DMS79 (cell line): ENCODE measurements at regions not wholly inside any gene's neighbourhood (a gene's known extent, or its start where the extent isn't known, plus 50 kb on each side); places are given as distances from the start of the nearest gene placed in this dataset.

Experiments
- DNase-seq: peaks from one replicate; lab custom pipeline; 2025; lab: John Stamatoyannopoulos, UW

DNA sequence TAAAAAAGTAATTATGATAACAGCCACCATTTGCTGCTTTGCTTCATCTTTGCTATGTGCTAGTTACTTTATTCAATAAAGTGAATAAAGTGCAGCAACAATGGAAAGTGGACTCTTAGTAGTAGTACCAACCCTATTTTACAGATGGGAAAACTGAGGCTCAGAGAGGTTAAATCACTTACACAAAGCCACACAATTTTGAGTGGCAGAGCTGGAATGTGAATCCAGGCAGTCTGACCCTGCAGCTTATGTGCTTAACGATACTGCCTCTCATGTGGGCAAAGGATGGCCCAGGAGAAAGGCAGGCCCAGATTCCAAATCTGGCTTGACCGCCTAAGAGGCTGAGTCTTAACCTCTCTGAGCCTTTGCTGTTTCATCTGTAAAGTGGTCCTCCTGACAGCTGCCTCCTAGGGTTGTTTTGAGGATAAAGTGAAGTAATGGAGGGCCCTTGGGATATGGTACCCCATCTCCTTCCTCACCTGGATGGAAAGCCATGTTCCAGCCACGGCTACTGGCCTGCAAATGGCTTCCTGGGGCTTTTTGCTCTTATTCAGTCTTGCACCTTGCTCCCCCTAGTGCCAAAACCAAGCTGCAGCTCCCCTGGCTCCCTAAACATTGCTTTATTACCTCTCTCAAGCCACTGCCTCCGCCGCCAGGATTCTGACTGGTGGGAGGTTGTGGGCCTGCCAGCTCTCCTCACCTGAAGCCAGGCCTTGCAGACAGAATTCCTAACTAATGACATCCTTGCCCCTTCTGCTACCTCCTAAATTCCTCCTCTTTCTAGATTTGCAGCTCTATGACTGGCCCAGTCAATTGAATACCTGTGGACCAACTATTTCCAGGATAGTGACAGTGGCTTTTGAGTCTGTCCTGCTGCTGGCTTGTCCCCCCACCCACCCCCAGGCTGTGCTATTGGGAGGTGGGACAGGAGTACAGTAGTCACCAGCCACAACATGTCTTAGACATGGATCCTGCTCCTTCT lies 283.3 kb upstream of the PWP1 start:
- no peak for DNase-seq

- DNase-seq = no peak
Measured at GRCh38 chr12:107404981-107405380, 280.6 kb upstream of the PWP1 start.

GRCh38 chr12:107405436-107405835 lies 280.2 kb upstream of the PWP1 start:
- DNase-seq = no peak

DNA sequence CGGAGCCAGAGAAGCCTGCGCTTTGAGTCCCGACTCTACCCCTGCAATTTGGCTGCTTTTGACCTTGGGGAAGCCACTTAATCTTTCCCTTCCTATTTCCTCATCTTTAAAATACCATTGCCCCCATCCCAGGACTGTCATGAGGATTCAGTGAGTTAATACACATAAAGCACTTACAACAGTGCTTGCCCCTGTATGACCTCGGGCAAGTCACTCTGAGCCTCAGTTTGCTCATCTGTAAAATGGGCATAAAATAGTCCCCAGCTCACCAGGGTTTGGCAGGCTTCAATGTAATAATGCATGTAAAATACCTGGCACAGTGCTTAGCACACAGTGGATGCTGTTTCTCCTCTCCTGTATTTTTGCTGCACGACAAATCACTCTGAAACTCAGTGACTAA lies 278.7 kb upstream of the PWP1 start:
- DNase-seq = no peak

DNA sequence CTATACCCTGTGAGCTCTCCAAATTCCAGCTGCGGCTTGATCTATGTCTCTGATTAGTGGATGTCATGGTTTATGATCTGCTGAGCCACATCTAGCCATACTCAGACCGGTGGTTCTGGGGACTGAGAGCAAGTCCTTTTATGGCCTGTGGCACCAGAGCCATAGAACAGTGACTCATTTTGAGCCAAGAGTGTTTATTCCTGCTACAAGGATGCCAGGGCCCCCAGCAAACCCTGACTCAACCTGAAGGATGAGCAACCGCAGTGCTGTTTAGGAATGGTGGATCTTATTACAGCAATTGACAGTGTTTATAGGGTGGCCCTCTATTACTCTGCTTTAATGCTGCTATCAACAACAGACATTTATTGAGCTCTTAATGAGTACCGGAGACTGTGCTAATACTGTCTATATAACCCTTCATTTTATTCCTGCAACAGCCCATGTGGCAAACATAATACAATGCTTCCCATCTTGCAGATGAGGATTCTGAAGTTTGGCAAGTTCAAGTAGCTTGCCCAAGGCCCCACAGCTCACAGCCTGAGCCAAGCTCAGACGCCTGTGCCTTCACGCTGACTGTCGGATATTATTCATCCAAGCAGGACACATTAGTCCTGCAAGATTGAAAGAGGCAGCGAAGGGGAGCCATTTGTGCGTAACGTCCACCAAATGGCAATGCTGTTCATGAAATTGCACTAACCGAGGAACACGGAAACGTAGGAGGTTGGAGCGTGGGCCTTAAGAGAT lies 273.6 kb upstream of the PWP1 start:
- no peak for DNase-seq

GRCh38 chr12:107415071-107415470 lies 270.5 kb upstream of the PWP1 start:
- no peak for DNase-seq

GRCh38 chr12:107415834-107416233 lies 269.8 kb upstream of the PWP1 start:
- no peak for DNase-seq

- no peak for DNase-seq
Measured at GRCh38 chr12:107417004-107417403, 268.6 kb upstream of the PWP1 start.

DNA sequence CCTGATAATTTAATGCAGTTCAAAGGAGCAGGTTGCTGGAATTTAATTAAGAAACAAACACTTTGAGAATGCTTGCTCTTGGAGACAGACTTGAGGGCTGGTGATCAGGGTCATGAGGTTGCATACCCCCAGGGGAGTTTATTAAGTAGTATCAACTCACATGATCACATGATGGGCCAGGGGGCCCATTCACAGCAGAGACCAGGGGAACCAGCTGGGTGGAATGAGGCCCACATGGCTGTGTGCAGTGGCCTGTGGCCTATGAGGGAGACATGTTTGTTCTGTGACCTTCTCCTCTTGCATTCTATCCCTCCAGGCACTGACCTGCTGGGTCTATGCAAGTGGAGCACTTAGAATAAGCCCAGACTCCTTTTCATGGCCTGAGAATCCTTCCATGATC lies 266.6 kb upstream of the PWP1 start:
- DNase-seq = no peak

DNA sequence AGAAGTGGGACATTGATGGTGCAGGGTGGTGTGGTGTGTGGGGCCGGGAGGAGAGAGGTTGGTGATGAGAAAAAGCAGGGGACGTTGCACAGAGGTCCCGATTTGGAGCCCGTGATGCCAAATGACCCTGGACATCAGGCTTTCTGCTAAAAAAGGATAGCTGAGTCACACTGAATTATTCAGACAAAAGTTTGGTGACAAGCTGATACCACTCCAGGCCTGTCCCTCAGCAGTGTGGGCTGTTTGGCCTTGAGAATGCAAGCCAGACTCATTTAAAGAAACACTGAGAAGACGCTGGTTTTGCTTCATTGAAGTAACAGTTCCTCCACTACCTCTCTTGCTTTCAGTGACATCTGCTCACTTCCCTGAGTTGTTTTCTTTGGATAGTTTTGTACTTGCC lies 262.1 kb upstream of the PWP1 start:
- DNase-seq = no peak

- DNase-seq = peak; percentile 74
Measured at GRCh38 chr12:107429006-107429705, 256.4 kb upstream of the PWP1 start.

- no peak for DNase-seq
Measured at GRCh38 chr12:107431942-107432341, 253.7 kb upstream of the PWP1 start.

DNA sequence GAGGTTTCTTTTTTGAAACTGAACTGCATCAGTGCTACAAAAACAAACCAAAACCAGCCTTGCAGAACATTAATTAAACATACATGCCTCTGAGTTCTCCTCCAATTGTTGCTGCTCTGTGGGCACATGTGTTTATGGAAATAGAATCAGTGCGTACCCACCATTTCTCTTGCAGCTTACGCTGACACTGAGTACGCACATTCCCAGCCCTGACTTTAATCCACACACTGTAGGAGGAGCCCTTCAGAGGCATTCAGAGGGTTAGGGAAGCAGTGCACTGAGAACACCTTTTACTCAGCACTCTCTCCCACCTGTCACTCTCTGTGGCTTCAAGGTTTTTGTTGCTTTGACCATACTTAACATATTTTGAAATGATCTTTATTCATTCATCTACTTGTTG lies 250.5 kb upstream of the PWP1 start:
- DNase-seq = no peak

DNA sequence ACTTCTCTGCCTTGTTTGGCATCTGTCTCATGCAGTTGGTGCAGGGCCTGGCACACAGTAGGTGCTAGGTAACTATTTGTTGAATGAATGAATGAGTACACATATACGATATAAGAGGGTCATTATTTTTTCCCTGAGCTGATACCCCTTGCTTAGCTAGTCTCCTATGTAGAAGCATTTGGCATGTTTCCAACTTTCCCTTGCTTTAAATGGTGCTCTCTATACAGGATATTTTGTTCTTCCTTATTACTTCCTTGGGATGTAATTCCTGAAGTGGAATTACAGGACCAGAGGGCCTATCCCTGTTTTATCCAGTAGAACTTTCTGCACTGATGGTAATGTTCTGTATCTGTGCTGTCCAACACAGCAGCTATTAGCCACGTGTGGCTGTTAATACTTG lies 250.1 kb upstream of the PWP1 start:
- no peak for DNase-seq

GRCh38 chr12:107436376-107436775 lies 249.2 kb upstream of the PWP1 start:
- no peak for DNase-seq

DNA sequence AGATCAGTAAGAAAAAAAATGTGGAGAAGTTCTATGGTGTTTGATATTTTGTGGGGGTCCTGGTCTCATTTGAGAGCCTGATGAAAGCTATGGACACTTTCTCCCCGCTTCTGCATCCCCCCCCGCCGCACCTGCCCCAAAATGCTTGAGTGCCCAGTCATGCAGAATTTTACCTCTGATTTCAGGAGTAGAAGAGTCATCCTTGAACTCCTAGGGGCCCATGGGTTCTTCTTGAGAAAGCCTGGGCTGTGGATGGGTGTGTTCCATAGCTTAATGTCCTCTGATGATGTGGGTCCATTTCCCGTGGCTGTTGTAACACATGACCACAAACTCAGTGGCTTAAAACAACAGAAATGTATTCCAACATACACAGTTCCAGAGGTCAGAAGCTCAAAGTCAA lies 248.8 kb upstream of the PWP1 start:
- DNase-seq = no peak

DNA sequence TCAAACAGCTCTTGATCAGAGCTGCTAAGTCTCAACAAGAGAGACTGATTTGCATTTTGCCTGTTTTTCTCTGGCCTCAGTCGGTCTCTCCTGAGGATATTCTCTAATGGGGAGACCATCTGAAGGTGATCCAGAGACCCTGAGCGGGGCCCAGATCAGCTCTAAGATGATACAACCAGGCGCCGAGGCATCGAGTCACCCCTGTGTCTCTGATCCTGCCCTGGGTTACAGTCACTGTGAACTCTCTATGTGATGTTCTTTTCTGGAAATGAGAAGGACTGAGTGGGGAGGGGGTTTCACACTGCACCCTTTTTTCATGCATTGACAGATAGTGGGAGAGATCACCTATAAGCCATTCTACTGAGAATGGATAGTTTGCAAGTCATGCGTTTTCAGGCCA lies 247.6 kb upstream of the PWP1 start:
- no peak for DNase-seq

- DNase-seq = no peak
Measured at GRCh38 chr12:107439026-107439738, 246.4 kb upstream of the PWP1 start.

DNA sequence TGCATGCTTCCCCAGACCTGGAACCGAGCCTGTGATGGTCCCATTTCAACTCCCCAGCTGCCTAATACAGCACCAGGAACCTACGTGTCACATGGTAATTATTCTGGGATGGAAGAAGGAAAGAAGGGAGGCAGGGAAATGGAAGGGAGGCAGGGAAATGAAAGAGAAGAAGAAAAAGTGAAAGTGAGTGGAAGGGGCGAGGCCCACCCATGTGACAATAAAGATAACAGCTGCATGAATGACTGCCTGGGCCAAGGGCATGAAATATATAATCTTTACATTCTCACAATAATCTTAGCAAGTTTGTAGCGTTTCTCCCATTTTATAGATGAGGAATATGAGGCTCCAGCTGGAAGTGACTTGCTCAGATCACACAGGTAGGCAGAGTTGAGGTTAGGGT lies 245.0 kb upstream of the PWP1 start:
- no peak for DNase-seq

- DNase-seq = no peak
Measured at GRCh38 chr12:107441665-107442300, 243.8 kb upstream of the PWP1 start.

DNA sequence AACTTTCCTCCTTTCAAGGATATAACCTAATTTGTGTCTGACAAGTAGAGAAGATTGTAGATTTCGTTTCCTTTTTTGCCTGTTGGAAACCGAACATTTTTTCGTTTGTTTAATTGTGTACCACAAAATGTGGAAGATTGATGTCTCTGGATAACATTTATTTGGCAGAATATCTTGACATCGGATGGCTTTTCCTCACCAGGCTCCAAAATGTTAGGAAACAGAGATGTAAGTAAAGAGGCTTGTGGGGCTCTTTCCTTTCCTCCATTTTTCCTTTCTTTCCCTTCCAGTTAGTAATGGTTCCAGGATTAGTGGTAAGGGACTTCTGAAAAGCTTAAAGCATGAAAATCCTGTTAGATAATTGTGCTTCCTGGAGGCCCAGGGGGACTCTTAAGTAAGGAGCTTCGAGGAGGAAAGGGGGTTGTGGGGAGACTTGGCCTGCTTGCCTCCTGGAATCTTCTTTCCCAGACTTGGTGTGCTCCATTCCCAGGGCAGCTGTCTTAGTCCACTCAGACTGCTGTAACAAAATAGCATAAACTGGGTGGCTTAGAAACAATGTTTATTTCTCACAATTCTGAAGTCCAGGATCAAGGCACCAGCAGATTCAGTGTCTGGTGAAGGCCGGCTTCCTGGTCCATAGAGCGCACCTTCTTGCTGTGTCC lies 243.1 kb upstream of the PWP1 start:
- no peak for DNase-seq
